ENCODE measurements at regions not wholly inside any gene's neighbourhood (a gene's known extent, or its start where the extent isn't known, plus 50 kb on each side); places are given as distances from the start of the nearest gene placed in this dataset.
"Not testable (repeated sequence)": the region's sequence is repeated elsewhere in the genome, so short reads cannot be mapped to it uniquely, and the experiment has no call there.

DNA sequence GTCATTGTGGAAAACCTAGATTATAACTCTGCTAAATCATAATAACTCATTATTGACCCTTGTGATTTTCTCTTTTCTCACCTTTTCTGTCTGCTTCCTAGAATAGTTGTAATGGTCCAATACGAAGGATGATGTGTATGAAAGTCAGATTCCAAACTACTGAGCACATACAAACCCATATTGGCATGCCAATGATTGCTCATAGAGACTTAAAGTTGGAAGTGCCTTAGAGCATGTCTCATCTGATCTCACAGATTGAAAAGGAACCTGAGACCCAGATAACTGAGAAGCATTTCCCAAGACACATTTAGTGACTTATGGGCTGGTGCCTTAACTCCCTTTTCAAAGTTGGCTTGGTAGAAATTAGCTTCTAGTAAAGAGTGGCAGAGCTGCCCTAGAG, 594.3 kb downstream of the REEP3 start:
- ATAC-seq (no peak), DNase-seq (no peak)
- no peaks in the 10 kb centered on the region for H3K36me3 ChIP-seq (ENCODE audit: low read depth)
- peaks cover 4% of the 10 kb centered on the region for H3K4me1 ChIP-seq (ENCODE audit: low read depth)
- no peak for TF ChIP-seq CTCF (IDR thresholded peaks at IDR 0.05)
- intact Hi-C loops (cut with DNase I, micrococcal nuclease), result no loop called here
- no peak overlapping the region for H3K4me3 ChIP-seq
- H3K9me3 ChIP-seq, result no peaks in the 10 kb centered on the region

- no peak for TF ChIP-seq CTCF (IDR thresholded peaks at IDR 0.05)
- Histone ChIP-seq H3K4me3 (no peak overlapping the region), H3K36me3 (ENCODE audit: low read depth) (no peaks in the 10 kb centered on the region), H3K4me1 (ENCODE audit: low read depth) (peaks cover 4% of the 10 kb centered on the region), H3K9me3 (no peaks in the 10 kb centered on the region)
- peak in 1 of 3 donors; percentile 67 for DNase-seq
- peak; percentile 48 for ATAC-seq
- intact Hi-C loops (cut with DNase I, micrococcal nuclease), result no loop called here
These were observed 594.9 kb downstream of the REEP3 start for GRCh38 chr10:64115908-64116643.

DNA sequence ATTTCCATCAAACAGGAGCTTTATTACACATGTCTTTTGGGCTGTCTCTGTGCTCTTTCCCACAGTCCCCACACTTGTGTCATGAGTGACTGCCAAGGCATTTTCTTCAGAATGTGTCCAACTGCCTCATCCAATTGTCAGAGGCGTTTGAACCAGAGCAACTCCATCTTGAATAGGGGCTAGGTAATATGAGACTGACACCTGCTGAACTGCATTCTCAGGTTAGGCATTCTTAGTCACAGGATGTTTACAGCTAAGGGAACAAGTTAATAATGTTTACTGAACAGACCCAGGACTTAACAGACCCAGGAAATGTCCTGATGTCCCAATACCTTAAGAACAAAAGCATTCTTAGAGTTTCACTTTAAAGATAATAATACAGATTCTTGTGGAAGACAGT, 595.5 kb downstream of the REEP3 start:
- intact Hi-C loops (cut with DNase I, micrococcal nuclease), result no loop called here
- peaks cover 4% of the 10 kb centered on the region for H3K4me1 ChIP-seq (ENCODE audit: low read depth)
- no peak overlapping the region for H3K4me3 ChIP-seq
- H3K9me3 ChIP-seq, result no peaks in the 10 kb centered on the region
- H3K36me3 ChIP-seq (ENCODE audit: low read depth), result no peaks in the 10 kb centered on the region
- ATAC-seq, result no peak
- TF ChIP-seq CTCF (IDR thresholded peaks at IDR 0.05), result no peak
- DNase-seq, result no peak

DNA sequence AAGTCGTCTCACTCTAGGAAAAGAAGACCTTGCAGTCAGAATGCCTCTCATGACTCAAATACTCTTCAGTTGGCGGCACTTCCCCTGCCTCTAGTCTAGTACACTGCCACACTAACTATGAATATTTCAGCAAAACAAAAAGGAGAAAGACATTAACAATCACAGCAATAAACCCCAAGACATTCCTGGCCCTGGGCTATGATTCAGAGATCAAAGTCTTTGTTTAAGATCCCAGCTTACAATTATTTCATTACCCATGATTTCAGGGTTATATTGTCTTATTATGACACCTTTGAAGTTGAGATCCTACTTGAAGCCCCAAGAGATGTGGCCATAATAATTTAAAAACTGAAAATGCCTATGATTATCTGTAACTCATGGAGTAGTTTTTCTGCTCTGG, 597.5 kb downstream of the REEP3 start:
- TF ChIP-seq CTCF (IDR thresholded peaks at IDR 0.05), result no peak
- Histone ChIP-seq H3K36me3 (ENCODE audit: low read depth) (no peaks in the 10 kb centered on the region), H3K4me1 (ENCODE audit: low read depth) (peaks cover 4% of the 10 kb centered on the region), H3K9me3 (no peaks in the 10 kb centered on the region), H3K4me3 (no peak overlapping the region)
- intact Hi-C loops (cut with DNase I, micrococcal nuclease), result no loop called here
- peak; percentile 82 for ATAC-seq
- peak in 1 of 3 donors; percentile 10 for DNase-seq

- H3K36me3 ChIP-seq (ENCODE audit: low read depth); intact Hi-C loops (cut with DNase I, micrococcal nuclease); ATAC-seq; H3K4me3 ChIP-seq; H3K9me3 ChIP-seq; H3K4me1 ChIP-seq (ENCODE audit: low read depth): not testable (repeated sequence)
- DNase-seq, result peak; percentile 75 to 80 (median 75)
These were observed 599.2 kb downstream of the REEP3 start for GRCh38 chr10:64120301-64120980.

DNA sequence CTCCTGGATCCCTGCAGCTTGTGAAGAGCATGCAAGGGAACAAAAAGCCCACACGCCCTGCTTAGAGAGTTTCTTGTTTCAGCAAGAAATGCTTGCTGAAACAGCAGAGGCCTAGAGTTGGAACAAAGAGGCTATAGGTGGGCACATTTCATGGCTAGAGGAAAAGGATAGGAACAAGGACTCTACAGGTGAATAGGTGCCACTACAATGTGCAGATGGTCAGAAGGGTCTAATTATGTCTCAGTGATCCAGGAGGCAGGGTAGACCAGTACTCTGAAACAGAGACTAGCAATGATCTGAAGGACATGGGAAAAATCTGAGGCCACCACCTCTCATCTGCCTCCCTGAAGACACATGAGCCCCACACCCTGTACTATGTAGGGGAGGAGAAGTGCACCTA, 609.0 kb downstream of the REEP3 start:
- intact Hi-C loops (cut with DNase I, micrococcal nuclease), result no loop called here
- no peak for DNase-seq
- ATAC-seq, result no peak
- Histone ChIP-seq H3K4me1 (ENCODE audit: low read depth) (no peaks in the 10 kb centered on the region), H3K36me3 (ENCODE audit: low read depth) (no peaks in the 10 kb centered on the region), H3K9me3 (no peaks in the 10 kb centered on the region), H3K4me3 (no peak overlapping the region)
- no peak for TF ChIP-seq CTCF (IDR thresholded peaks at IDR 0.05)
